Smooth muscle cell (in vitro differentiated cells): ENCODE measurements at regions not wholly inside any gene's neighbourhood (a gene's known extent, or its start where the extent isn't known, plus 50 kb on each side); places are given as distances from the start of the nearest gene placed in this dataset.

Experiments
- DNase-seq: peaks from one replicate; lab custom pipeline; 2025; ENCODE audit not compliant: unreplicated experiment; lab: John Stamatoyannopoulos, UW
- H2AFZ ChIP-seq: fragments of 200-600 bp; sonication (generic); 2 replicates; pipeline ENCODE4 v1.6.0; 2016; ENCODE audit warnings: antibody characterized with exemption, low read depth, mild to moderate bottlenecking
- H3F3A ChIP-seq: fragments of 200-600 bp; sonication (generic); 2 replicates; pipeline ENCODE4 v1.6.0; 2017; ENCODE audit warnings: antibody characterized with exemption, low read depth
- H3K27ac ChIP-seq: fragments of 200-600 bp; sonication (generic); 2 replicates; pipeline ENCODE4 v1.5.1; 2016; ENCODE audit warnings: low read depth, mild to moderate bottlenecking
- H3K27me3 ChIP-seq: fragments of 200-600 bp; sonication (generic); 2 replicates; pipeline ENCODE4 v1.6.1; 2016; ENCODE audit warnings: low read depth, mild to moderate bottlenecking
- H3K36me3 ChIP-seq: fragments of 200-600 bp; sonication (generic); 2 replicates; pipeline ENCODE4 v1.5.1; 2016; ENCODE audit warnings: low read depth
- H3K4me1 ChIP-seq: fragments of 200-600 bp; sonication (generic); 2 replicates; pipeline ENCODE4 v1.5.1; 2016; ENCODE audit warnings: low read depth
- H3K4me2 ChIP-seq: fragments of 200-600 bp; sonication (generic); 2 replicates; pipeline ENCODE4 v1.6.0; 2016; ENCODE audit warnings: mild to moderate bottlenecking
- H3K4me3 ChIP-seq: fragments of 200-600 bp; sonication (generic); 2 replicates; pipeline ENCODE4 v1.5.1; 2016; ENCODE audit warnings: mild to moderate bottlenecking
- H3K79me2 ChIP-seq: fragments of 200-600 bp; sonication (generic); 2 replicates; pipeline ENCODE4 v1.6.0; 2016; ENCODE audit warnings: low read depth, mild to moderate bottlenecking
- H3K9ac ChIP-seq: fragments of 200-600 bp; sonication (generic); 2 replicates; pipeline ENCODE4 v1.6.0; 2016; ENCODE audit warnings: low read depth
- H3K9me3 ChIP-seq: fragments of 200-600 bp; sonication (generic); replicated peaks from 2 replicates; pipeline ENCODE4 v1.5.1; 2016; ENCODE audit warnings: low read depth
- H4K20me1 ChIP-seq: fragments of 200-600 bp; sonication (generic); 2 replicates; pipeline ENCODE4 v1.6.0; 2016; ENCODE audit warnings: low read depth
- CTCF ChIP-seq: fragments of 200-600 bp; sonication (generic); IDR thresholded peaks from 2 replicates; pipeline ENCODE4 v1.5.1; 2017; ENCODE audit warnings: borderline replicate concordance, mild to moderate bottlenecking, antibody characterized with exemption; ENCODE audit not compliant: insufficient read depth, poor library complexity, severe bottlenecking
- WGBS: methylation state at CpG from one replicate; pipeline ENCODE4 v1.1.7; 2016; ENCODE audit warnings: low lambda C conversion rate; 5-methylcytosine and 5-hydroxymethylcytosine counted together

GRCh38 chr3:82196645-82197044 lies 435.2 kb upstream of the GBE1 start:
- DNase-seq, result no peak
- Histone ChIP-seq H3K27me3 (no peaks in the 10 kb centered on the region), H3K4me2 (no peak overlapping the region), H3K4me3 (no peak overlapping the region), H3K27ac (no peak overlapping the region), H3F3A (no peaks in the 10 kb centered on the region), H3K4me1 (no peaks in the 10 kb centered on the region), H4K20me1 (no peaks in the 10 kb centered on the region), H3K36me3 (no peaks in the 10 kb centered on the region), H2AFZ (no peak overlapping the region), H3K79me2 (no peaks in the 10 kb centered on the region), H3K9me3 (no peaks in the 10 kb centered on the region), H3K9ac (no peak overlapping the region)
- no peak for TF ChIP-seq CTCF

- H3K9me3 ChIP-seq, result no peaks in the 10 kb centered on the region
- no peaks in the 10 kb centered on the region for H3K4me1 ChIP-seq
- no peaks in the 10 kb centered on the region for H3F3A ChIP-seq
- no peak overlapping the region for H3K4me3 ChIP-seq
- H3K4me2 ChIP-seq, result no peak overlapping the region
- no peaks in the 10 kb centered on the region for H3K36me3 ChIP-seq
- H3K27ac ChIP-seq, result no peak overlapping the region
- no peaks in the 10 kb centered on the region for H4K20me1 ChIP-seq
- H2AFZ ChIP-seq, result no peak overlapping the region
- no peak for TF ChIP-seq CTCF
- no peak for DNase-seq
- WGBS, result 80% methylated on average over 2 of the region's 2 CpGs
- H3K79me2 ChIP-seq, result no peaks in the 10 kb centered on the region
- H3K9ac ChIP-seq, result no peak overlapping the region
- H3K27me3 ChIP-seq, result no peaks in the 10 kb centered on the region
Measured at GRCh38 chr3:82194870-82195269, 433.4 kb upstream of the GBE1 start.

GRCh38 chr3:82186017-82186416 lies 424.6 kb upstream of the GBE1 start:
- Histone ChIP-seq H3K36me3 (no peaks in the 10 kb centered on the region), H2AFZ (no peak overlapping the region), H3K27me3 (no peaks in the 10 kb centered on the region), H3K4me3 (no peak overlapping the region), H3K79me2 (no peaks in the 10 kb centered on the region), H3F3A (no peaks in the 10 kb centered on the region), H4K20me1 (no peaks in the 10 kb centered on the region), H3K27ac (no peak overlapping the region), H3K9ac (no peak overlapping the region), H3K4me2 (no peak overlapping the region), H3K4me1 (no peaks in the 10 kb centered on the region), H3K9me3 (no peaks in the 10 kb centered on the region)
- TF ChIP-seq CTCF, result no peak
- no peak for DNase-seq
- WGBS, result 90% methylated on average over 7 of the region's 7 CpGs

DNA sequence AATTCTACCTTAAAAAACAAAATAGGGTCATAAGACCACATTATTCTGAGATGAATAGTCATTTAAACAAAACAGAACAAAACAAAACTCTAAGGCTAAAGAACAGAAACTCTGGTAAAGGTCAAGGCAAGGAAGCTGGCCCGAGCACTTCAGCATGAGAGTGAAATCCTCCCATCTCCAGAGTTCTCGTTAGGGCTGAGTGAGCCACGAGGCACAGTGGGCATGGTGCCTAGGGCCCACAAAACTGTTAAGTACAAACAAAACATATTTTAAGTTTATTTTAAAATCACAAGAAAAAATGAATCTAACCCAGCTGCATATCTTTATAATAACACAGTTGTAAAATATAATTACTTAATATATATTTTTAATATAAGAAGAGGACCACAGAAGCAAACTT lies 417.8 kb upstream of the GBE1 start:
- Histone ChIP-seq H3K9me3 (no peaks in the 10 kb centered on the region), H3K36me3 (no peaks in the 10 kb centered on the region), H3F3A (no peaks in the 10 kb centered on the region), H3K27me3 (no peaks in the 10 kb centered on the region), H3K4me2 (no peak overlapping the region), H3K4me1 (no peaks in the 10 kb centered on the region), H3K4me3 (no peak overlapping the region), H3K79me2 (no peaks in the 10 kb centered on the region), H3K27ac (no peak overlapping the region), H4K20me1 (no peaks in the 10 kb centered on the region), H3K9ac (no peak overlapping the region), H2AFZ (no peak overlapping the region)
- WGBS, result 90% methylated on average over 3 of the region's 3 CpGs
- no peak for TF ChIP-seq CTCF
- no peak for DNase-seq
